A549 (cell line): ENCODE measurements at regions not wholly inside any gene's neighbourhood (a gene's known extent, or its start where the extent isn't known, plus 50 kb on each side); places are given as distances from the start of the nearest gene placed in this dataset.

Experiments
- CTCF ChIP-seq: fragments of >200 bp; sonication (Bioruptor Twin); formaldehyde crosslinking; IDR thresholded peaks from 3 replicates; pipeline ENCODE4 v1.5.1; 2016
- EP300 ChIP-seq, 2 experiments: fragments of >200 bp; sonication (Bioruptor Twin); formaldehyde crosslinking; IDR thresholded peaks; 2 replicates in 1 of 2; 3 replicates in 1 of 2; pipeline ENCODE4 v1.6.1; 2016 to 2017
- ESRRA ChIP-seq: fragments of 150-350 bp; IDR thresholded peaks from 2 replicates; pipeline ENCODE4 v1.6.1; 2014; ENCODE audit warnings: mild to moderate bottlenecking, low read length, borderline replicate concordance
- JUNB ChIP-seq: fragments of >200 bp; sonication (Bioruptor Twin); formaldehyde crosslinking; IDR thresholded peaks from 2 replicates; pipeline ENCODE4 v1.6.1; 2016
- RAD21 ChIP-seq, 2 experiments: fragments of >200 bp in 1 of 2; sonication (Bioruptor Twin) in 1 of 2; formaldehyde crosslinking in 1 of 2; IDR thresholded peaks in 1 of 2; conservative IDR thresholded peaks in 1 of 2; 2 replicates in 1 of 2; 3 replicates in 1 of 2; pipeline ENCODE4 v1.6.1; 2012 to 2018; ENCODE audit warnings: inconsistent platforms in 1 of 2
- ZSCAN20 ChIP-seq: fragments of 250-450 bp; sonication (Bioruptor Pico); IDR thresholded peaks from 2 replicates; pipeline ENCODE4 v1.8.0; 2022; ENCODE audit warnings: mild to moderate bottlenecking, moderate library complexity
- TF ChIP-seq, protein P1 (sequence below): fragments of >200 bp; sonication (Bioruptor Twin); formaldehyde crosslinking; IDR thresholded peaks from 2 replicates; pipeline ENCODE4 v1.6.1; 2016

- TF ChIP-seq CTCF (no peak), RAD21 (conservative IDR thresholded peaks at IDR 0.05 in 1 of 2, IDR thresholded peaks at IDR 0.05 in 1 of 2) (no peak), ESRRA (no peak), ZSCAN20 (no peak), JUNB (no peak), EP300 (IDR thresholded peaks at IDR 0.05) (no peak)
- TF ChIP-seq, protein P1, sequence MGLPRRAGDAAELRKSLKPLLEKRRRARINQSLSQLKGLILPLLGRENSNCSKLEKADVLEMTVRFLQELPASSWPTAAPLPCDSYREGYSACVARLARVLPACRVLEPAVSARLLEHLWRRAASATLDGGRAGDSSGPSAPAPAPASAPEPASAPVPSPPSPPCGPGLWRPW: no peak
These were observed 61.6 kb upstream of the SGCG start for GRCh38 chr13:23119131-23119530.
